ENCODE measurements at regions not wholly inside any gene's neighbourhood (a gene's known extent, or its start where the extent isn't known, plus 50 kb on each side); places are given as distances from the start of the nearest gene placed in this dataset.

- H3K9me3 ChIP-seq, result no peaks in the 10 kb centered on the region
- ChIA-PET CTCF (interaction anchor here (1.1 to 1.4 kb wide), 3 partner anchors 8 to 127 kb away, joined by 3 to 7 read pairs (median 3); no protein-coding TSS in a partner anchor), POLR2A (no interaction called here)
- no peak for DNase-seq (ENCODE audit: low read depth in 1 of 2, low spot score in 1 of 2)
- no peak overlapping the region for H3K4me3 ChIP-seq
- H3K4me1 ChIP-seq, result no peaks in the 10 kb centered on the region
- no peak for FAIRE-seq
- WGBS (ENCODE audit: missing lambda C conversion rate), result 20% methylated on average over 8 of the region's 8 CpGs
- no peak for ATAC-seq
- H3K4me2 ChIP-seq, result no peak overlapping the region
- TF ChIP-seq, protein P1, sequence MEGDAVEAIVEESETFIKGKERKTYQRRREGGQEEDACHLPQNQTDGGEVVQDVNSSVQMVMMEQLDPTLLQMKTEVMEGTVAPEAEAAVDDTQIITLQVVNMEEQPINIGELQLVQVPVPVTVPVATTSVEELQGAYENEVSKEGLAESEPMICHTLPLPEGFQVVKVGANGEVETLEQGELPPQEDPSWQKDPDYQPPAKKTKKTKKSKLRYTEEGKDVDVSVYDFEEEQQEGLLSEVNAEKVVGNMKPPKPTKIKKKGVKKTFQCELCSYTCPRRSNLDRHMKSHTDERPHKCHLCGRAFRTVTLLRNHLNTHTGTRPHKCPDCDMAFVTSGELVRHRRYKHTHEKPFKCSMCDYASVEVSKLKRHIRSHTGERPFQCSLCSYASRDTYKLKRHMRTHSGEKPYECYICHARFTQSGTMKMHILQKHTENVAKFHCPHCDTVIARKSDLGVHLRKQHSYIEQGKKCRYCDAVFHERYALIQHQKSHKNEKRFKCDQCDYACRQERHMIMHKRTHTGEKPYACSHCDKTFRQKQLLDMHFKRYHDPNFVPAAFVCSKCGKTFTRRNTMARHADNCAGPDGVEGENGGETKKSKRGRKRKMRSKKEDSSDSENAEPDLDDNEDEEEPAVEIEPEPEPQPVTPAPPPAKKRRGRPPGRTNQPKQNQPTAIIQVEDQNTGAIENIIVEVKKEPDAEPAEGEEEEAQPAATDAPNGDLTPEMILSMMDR (IDR thresholded peaks at IDR 0.05), result no peak
- TF ChIP-seq NR3C1 (IDR thresholded peaks at IDR 0.05), result no peak
- TF ChIP-seq TFCP2L1 (CRISPR knock-in tag; IDR thresholded peaks at IDR 0.05), result no peak
- TF ChIP-seq EHMT2 (IDR thresholded peaks at IDR 0.05; ENCODE audit: low read depth), result no peak
- TF ChIP-seq HOXA7 (CRISPR knock-in tag; IDR thresholded peaks at IDR 0.05), result no peak
- no peak for TF ChIP-seq MAFK (IDR thresholded peaks at IDR 0.05; ENCODE audit: partially characterized antibody)
- TF ChIP-seq SMC3 (IDR thresholded peaks at IDR 0.05), result no peak
- no peak overlapping the region for H3K27ac ChIP-seq
Observed at GRCh38 chr16:86392436-86393152, 117.7 kb upstream of the FOXF1 start.

DNA sequence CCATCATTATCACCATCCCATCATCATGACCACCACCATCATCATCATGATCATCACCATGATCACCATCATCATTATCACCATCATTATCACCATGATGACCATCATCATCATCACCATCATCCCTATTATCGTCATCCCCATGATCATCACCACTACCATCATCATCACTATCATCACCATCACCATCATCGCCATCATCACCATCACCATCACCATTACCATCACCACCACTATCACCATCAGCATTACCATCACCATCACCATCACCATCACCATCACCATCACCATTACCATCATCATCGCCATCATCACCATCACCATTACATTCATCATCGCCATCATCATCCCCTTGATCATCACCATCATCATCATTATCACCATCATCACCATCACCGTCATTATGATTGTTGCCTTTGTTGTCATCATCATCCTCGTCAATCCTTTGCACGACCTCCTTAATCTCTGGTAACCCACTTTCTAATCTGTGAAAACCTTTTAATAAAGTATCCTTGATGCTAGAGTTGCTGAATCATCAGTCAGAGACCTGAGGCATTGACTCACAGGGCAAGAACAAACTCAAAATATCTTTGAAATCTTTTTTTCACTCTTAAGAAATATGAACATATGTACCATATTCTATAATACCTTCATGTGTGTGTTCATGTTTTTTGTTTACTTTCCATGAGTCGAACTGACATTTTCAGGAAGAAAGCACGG is 116.3 kb upstream of the FOXF1 start:
- FAIRE-seq, result no peak
- DNase-seq (ENCODE audit: low read depth in 1 of 2, low spot score in 1 of 2), result no peak
- H3K4me1 ChIP-seq, result no peaks in the 10 kb centered on the region
- ChIA-PET CTCF (interaction anchor here (1.3 kb wide), 1 partner anchor 10 kb away, joined by 3 read pairs; no protein-coding TSS in a partner anchor), POLR2A (no interaction called here)
- TF ChIP-seq, protein P1 (IDR thresholded peaks at IDR 0.05), result no peak
- TF ChIP-seq SMC3 (IDR thresholded peaks at IDR 0.05) (no peak), KDM1A (IDR thresholded peaks at IDR 0.05; ENCODE audit: low read depth) (no peak), HDAC2 (IDR thresholded peaks at IDR 0.05) (no peak), NR3C1 (IDR thresholded peaks at IDR 0.05) (no peak), JUNB (IDR thresholded peaks at IDR 0.05) (no peak), POLR2A (IDR thresholded peaks at IDR 0.05; ENCODE audit: low read length) (no peak), NFE2L2 (conservative IDR thresholded peaks at IDR 0.05; ENCODE audit: low read length) (no peak), CBX2 (IDR thresholded peaks at IDR 0.05; ENCODE audit: borderline replicate concordance, low read depth) (no peak), RNF2 (IDR thresholded peaks at IDR 0.05; ENCODE audit: borderline replicate concordance, low read depth) (no peak), RCOR1 (IDR thresholded peaks at IDR 0.05; ENCODE audit: low read depth, low read length) (no peak), BHLHE40 (IDR thresholded peaks at IDR 0.05; ENCODE audit: low read depth, low read length) (no peak), RARB (CRISPR knock-in tag; IDR thresholded peaks at IDR 0.05) (no peak), EHMT2 (IDR thresholded peaks at IDR 0.05; ENCODE audit: low read depth) (no peak), MAZ (IDR thresholded peaks at IDR 0.05; ENCODE audit: borderline replicate concordance, low read depth, low read length) (no peak), CEBPB (IDR thresholded peaks at IDR 0.05) (no peak), MYC (IDR thresholded peaks at IDR 0.05; ENCODE audit: borderline replicate concordance, low read length) (no peak), EHF (CRISPR knock-in tag; IDR thresholded peaks at IDR 0.05) (no peak), CHD2 (IDR thresholded peaks at IDR 0.05; ENCODE audit: low read length, partially characterized antibody) (no peak)
- TF ChIP-seq, protein P2, sequence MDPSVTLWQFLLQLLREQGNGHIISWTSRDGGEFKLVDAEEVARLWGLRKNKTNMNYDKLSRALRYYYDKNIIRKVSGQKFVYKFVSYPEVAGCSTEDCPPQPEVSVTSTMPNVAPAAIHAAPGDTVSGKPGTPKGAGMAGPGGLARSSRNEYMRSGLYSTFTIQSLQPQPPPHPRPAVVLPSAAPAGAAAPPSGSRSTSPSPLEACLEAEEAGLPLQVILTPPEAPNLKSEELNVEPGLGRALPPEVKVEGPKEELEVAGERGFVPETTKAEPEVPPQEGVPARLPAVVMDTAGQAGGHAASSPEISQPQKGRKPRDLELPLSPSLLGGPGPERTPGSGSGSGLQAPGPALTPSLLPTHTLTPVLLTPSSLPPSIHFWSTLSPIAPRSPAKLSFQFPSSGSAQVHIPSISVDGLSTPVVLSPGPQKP (IDR thresholded peaks at IDR 0.05; ENCODE audit: low read depth, low read length), result no peak
- no peak overlapping the region for H3K27ac ChIP-seq
- H3K9me3 ChIP-seq, result no peaks in the 10 kb centered on the region
- H3K4me3 ChIP-seq, result no peak overlapping the region
- H3K4me2 ChIP-seq, result no peak overlapping the region
- ATAC-seq, result no peak
- 38% methylated on average over 9 of the region's 9 CpGs for WGBS (ENCODE audit: missing lambda C conversion rate)

Data from A549 (cell line).